GM19025 (cell line): ENCODE measurements at regions not wholly inside any gene's neighbourhood (a gene's known extent, or its start where the extent isn't known, plus 50 kb on each side); places are given as distances from the start of the nearest gene placed in this dataset.

Source experiments
- ATAC-seq: cut with Tn5 transposase; IDR thresholded peaks from one replicate; pipeline ENCODE4 v1.9.1; 2021; ENCODE audit warnings: mild to moderate bottlenecking, low read depth, moderate library complexity; ENCODE audit not compliant: unreplicated experiment

DNA sequence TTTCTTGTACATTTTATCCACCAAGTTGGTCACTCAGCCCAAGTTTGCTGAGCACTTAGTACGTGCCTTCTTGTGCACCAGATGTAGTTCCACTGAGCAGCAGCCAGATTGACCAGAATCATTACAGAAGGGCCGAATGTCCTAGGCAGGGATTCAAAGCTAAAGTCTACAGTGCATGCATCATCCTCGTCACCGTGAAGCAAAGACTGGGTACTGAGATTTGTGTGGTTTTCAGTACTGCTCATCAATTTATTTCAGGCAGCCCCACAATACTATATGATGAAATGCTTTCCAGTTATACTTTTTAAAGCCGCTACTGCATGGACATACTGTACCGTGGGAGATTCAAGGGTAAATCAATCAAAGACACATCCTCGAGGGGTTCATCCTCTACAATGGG is 227.0 kb downstream of the ARRDC4 start:
- ATAC-seq, result no peak

DNA sequence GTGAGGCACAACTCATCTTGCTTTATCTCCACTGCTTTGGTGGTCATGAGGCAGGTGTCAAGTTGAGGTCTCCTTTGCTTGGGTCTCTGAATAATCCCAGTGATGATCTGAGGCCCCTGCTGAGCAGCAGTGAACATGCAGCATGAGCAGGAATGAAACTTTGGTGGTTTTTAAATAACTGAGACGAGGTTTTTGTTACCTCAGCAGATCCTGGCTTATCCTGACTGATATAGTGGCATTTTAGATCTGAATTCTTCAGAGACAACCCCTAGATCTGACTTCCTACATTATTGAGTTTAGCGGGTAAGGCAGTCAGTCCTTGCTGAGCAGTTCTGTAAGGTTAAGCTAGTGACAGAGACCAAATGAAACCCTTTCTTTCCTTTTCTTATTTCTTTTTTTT is 230.4 kb downstream of the ARRDC4 start:
- ATAC-seq, result no peak

DNA sequence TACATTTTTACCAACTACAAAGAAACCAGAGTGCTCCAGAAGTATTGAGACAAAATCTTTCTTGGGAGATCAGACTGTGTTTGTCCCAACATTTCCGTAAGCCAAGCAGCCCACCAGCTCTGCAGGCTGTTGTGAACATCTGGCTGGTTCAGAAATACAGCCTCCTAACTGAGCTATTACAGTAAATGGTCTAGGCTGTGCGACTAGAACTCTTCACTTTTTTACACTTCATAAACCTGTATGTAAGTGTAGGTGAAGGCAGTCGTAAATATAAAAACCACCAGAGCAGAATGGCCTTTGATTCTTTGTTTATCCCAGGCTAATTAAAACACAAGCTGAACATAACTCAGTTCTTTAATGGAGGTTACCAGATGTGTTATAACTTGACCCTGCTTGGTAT is 235.3 kb downstream of the ARRDC4 start:
- ATAC-seq, result no peak

DNA sequence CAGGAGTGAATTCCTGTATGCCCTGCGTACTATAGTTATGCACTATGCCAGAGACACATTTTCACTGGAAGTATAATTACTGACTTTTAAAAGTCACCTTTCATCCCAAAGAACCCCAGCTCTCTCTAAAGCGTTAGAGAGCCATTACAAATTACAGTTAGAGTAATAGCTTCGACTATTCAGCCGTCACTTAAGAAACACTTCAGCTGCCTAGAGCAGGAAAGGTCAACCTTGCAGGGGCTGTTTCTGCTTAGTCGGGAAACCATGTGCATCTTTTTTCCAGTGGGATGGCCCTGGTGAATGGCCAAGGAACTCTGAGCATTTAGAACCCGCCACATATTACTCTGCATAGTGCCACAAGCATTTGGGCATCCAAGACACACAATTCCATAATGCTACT is 235.9 kb downstream of the ARRDC4 start:
- ATAC-seq, result no peak

DNA sequence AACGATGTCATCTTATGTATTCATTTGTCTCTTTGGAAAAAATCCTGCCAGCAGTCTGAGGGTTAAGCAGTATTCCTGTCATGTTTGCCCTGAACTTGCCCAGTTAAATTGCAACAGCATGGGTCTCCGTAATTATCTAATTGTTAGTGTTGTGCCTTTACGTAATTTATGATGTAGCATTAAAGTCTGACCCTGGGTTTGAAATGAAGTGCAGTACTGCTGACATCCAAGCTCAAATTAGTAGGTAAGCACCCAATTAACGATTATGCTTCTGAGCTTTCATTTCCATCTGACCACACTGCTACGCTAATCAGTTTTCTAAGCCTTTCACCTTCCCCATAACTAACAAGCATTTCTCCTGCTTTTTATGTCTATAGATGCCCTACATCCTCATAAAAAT is 241.8 kb downstream of the ARRDC4 start:
- ATAC-seq, result no peak

DNA sequence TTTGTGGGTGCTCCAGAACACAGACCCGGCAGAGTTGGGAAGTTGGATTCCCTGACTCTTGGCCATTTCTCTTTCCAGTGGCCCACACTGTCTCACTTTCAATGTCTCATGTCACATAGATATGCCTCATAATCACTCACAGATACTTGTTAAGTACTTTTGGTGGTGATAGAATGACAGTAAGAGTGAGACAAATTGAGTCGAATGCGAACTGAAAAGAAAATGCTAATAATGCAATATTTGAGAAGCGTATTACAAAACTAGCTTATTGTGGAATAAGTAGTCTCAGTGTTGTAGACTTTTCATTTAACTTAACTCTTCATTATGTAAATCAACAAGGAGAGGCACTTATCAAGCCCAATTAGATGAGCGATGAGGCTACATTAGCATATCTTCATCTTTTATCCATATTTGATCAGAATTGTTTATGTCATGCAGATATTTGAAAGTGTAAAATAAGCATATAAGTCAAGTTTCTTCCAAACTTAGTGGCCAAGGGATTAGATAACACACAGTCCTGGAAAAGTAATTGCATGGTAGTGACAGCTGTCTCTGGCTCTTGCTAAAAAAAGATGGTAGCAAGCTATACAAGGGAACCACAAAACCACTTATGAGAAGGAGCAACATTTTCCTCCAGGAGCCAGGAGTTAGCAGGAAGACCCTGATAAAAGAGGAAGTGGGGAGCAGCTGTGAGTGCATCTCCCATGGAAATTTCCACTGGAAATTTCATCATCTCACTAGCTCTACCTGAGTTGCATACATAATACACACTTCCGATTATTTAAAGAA is 243.6 kb downstream of the ARRDC4 start:
- ATAC-seq, result no peak

DNA sequence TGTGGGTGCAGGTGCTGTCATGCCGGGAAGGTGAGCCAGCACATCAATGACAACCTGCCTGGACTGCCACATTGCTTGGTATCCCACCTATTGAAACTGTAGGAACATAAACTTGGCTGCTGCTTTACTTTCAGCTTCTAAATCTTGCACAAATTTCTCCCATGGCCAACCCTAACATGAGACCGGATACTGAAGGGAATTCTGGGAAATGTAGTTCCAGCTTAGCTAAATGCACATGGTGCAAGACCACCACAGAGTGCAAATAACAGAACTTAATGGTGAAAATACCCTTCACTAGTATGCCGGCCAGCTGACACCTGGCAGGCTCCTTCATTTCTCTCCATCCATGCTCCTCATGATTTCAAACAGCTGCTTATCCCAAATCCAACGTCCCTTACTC is 247.4 kb downstream of the ARRDC4 start:
- no peak for ATAC-seq

DNA sequence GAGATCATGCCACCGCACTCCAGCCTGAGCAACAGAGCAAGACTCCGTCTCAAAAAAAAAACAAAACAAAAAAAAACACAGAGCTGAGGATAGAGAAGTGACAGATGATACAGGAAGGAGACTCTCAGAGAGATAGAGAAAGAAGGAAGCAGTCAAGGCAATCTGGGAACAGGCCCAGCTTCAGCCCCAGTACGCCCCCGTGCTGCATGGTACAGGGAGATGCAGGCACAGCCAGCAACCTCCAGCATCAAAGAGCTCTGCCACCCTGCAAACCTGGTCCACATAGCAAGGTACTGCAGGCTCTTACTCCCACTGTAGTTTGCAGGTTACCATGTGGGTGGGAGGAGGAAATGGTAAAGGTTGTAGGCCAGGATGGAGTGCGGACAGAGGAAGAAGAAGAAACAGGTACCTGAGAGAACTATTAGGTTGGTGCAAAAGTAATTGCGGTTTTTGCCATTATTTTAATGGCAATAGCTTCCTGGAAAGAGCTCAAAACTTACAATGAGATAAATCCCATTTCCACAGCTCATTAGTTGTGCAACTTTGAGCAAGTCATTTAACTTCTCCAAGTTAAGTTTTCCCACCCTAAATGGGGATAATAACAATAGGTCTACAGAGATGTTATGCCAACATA is 253.0 kb downstream of the ARRDC4 start:
- no peak for ATAC-seq

DNA sequence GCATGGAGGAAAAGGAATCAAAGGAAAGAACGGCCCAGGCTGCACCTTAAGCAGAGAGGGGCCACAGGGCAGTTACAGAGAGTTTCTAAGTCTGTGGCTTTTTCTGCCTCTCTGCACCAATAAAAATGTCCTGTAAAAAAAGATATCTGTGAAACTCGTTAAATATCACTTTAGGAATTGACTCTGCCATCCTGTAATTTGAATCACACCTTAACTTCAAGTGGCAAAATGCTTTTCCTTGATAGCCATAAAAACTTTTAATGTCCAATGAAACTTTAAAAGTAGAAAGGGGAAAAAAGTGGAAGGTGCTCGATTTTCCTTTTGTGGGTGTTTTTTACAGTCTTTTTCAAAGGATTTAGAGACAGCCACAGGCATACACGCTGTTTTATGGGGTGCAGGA is 255.7 kb downstream of the ARRDC4 start:
- no peak for ATAC-seq

DNA sequence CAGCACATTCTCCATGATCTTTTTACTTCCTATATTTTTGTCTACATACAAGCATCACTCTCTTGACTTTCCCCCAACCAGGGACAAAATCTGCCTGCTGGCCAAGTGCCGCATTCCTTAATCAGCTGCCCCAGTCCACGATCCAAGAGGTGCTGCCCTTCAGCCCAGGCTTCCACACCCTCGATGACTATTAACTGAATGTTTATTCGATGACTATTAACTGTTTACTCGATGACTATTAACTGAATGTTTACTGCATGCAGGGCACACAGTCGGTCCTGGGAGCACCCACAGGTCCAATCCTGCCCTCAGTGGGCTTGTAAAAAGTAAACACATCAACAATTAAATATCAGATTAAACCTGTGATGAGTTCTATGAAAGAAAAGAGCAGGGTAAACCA is 256.9 kb downstream of the ARRDC4 start:
- no peak for ATAC-seq

DNA sequence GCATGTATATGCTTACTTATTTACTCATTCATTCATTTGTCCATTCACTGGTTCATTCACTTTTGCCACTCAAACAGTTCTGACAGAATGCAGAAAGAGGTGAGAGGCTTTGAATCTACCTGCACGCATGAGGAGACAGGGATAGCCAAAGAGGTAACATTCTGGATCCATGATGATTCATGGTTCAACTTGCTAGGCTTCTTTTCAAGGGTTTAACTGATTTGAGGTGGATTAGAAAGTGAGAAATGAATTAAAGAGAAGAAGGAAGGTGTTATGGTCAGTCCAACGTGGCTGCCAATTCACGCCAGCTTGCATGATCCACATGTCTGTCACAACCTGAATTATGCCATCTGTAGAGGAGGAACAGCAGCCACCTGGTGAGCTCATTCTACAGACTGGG is 260.6 kb downstream of the ARRDC4 start:
- no peak for ATAC-seq

DNA sequence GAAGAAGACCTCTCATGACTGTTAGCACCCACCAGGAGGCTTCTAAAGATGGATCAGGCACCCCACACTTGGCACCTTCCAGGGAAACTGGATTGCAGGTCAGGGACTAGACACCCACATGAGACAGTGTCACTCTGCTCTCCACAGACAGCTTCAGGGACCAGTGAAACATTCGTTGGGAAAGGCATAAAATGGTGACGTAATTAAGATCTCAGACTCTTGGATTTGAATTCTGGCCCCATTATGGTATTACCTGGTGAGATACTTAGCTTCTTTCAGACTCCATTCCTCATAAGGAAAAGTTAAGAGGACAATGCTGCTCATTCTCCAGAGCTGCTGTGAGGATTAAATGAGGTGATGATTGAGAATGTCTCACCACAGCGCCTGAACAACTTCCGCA is 261.1 kb downstream of the ARRDC4 start:
- ATAC-seq, result no peak

DNA sequence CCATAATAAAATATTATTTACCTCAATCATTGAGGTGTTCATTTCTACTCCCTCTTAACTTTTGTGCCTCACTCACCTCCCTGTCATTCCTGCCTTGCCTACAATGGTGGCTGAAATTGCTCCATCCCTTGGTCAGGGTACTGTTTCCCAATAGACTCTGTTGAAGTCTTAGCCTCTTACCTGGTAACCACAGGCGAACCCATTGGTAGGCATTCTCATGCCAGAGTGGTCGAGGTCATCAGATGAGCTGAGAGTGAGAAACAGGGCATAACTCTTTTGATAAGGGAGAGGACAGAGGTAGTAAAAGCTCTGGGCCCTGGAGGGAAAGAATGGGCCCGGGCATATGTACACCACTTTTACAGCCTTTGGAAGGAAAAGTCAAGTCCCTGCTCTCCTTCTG is 265.6 kb downstream of the ARRDC4 start:
- no peak for ATAC-seq

DNA sequence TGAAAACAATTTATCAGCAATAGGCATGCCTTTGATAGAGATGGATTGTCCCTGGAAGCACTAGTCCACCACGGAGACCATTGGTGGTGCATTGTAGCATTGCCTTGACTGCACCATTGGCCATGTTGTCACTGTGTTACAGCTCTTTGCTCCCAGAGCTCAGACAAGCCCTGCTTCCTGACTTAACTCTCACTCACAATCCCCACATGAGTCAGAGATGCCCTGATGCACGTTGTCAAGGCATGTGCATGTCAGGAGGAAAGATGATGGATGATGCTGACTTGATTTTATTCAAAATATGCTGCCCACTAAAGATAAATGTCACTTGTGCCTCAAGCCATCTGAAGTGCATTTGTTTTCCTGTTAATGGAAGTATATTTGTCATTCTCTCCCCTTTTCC is 266.1 kb downstream of the ARRDC4 start:
- no peak for ATAC-seq

DNA sequence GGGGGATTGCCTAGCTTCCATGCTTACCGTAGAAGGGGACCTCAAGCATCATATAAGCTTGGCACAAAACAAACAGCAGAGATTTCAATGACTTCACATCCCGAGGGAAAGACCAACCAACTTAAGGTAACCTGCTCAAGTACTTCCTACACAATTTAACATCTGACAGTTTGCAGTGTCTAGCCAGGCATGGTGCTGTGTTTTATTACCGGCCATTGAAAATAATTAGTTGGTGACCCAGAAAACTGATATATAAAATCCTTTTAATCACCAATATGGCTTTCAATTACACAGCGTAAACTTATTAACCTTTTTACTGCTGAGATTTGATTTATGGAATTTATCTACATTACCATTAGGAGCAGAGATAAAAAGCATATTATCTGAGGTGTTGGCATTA is 268.3 kb downstream of the ARRDC4 start:
- ATAC-seq, result no peak

DNA sequence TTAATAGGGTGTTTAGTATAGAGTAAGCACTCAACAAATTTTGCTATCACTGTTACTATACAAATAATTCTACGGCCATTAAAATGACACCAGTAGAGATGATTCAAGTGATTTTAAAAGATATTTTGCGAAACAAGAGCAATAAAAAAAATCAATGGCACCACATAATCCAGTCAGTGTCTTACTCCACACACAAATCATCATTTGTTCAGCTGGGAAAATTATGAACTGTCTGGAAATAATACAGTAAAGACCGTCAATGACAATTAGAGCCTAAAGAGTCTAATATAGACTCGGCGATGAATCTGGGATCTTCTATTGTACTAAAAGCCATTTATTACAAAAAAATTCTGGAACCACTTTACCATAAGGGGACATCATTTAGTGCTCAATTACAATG is 270.5 kb downstream of the ARRDC4 start:
- no peak for ATAC-seq

DNA sequence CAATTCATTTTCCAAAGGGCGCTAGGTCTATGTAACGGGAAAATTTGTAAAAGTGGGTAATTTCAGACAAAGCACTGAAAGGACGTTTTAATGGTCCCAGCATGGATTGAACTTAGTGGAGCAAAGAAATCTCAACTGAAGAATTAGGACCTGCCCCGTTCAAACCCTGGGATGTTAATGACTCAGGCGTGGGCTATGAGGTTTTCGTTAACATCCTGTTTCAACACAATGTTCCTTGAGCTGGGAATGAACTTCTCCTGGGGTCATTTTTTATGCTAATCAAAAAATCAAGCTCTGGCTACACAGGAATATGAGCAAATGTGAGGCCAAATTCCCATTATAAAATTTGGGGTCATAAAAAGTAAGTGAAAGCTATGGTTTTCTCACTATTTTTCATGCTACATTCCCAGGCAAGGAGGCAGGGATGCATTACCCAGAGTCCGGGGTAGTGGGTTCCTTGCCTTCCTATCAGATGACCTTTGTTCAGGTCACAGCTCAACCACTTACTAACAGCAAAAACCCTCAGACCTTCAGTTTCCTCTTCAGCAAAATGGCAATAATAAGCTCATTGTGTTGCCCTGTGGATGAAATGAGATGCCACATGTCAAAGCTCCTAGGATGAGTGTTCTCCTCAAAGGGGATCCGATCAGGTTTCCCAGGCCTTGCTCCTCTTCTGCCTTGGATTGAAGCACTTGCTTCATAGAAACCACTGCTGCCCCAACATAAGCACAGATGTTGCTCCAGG is 271.4 kb downstream of the ARRDC4 start:
- ATAC-seq, result no peak

DNA sequence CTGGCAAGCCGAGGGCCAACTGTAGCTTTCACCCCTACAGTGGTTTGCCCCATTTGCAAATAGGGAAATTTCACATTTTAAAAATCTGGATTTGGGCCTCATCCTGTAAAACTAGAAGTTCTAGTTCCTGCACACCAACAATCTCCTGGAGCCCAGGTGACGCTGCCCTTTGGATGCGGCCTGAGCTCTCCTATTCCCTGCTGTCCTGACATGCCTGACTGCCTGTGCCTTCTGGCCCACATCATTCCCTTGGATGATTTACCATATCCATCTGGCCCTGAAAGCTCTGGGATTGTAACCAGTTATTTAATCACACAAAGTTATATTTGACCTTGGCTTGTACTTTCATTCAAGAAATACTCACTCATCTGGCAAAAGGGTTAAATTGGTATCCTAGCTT is 272.3 kb downstream of the ARRDC4 start:
- ATAC-seq, result no peak

DNA sequence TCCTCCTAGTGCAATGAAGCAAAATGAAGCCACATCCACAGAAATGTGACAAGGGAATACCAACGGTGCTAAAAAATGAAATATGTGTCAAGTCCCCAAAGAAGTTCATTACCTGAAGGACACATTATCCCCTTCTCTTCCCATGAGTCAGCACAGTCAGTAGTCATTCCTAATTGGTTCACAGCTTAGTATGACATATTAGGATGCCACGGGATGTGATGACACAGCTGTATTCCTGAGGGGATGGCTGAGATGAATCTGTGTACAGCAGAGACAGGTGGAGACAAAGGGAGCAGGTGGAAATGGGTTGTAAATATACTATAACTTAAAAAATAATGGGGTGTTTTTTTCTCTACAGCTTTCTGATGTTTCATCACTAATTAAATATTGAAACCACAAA is 273.4 kb downstream of the ARRDC4 start:
- ATAC-seq, result no peak

DNA sequence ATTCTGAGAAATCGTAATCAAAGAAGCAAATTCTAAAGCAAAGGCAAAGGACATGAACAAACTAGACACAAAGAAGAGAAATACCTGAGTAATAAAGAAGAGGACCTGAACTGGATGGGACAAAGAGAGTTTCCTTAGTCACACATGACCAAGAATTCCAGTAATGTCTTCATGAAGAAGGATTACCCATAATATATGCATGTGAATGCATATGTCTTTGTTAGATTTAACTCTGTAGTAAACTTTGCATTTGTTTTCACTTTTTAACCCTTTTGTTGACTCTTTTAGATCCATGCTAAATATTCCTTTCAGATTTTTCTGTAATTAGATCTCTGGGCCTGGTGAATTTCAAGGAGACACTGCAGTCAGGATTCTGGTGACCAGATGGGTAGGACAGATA is 279.8 kb downstream of the ARRDC4 start:
- ATAC-seq, result no peak

DNA sequence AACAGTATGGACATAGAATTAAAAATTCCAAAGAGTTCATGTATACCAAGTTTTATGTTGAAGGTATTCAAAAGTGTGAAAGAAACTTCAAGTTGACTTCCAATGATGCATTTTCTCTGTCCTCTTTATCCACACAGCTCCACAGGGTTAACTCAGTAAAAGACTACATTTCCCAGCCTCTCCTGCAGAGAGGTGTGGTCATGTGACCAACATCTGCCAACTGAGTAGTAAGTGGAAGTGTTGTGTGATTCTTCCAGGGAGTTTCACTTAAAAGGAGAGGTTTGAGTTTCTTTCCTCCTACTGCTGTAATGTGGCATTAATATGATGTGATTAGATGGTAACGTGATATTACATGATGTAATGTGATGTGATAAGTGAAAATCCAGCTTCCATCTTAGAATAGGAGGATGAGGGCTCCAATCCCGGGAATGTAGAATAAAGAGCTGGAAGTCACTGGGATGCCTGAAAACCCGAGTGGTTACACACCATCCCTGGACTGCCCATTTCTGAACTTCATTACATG is 280.6 kb downstream of the ARRDC4 start:
- ATAC-seq, result no peak

DNA sequence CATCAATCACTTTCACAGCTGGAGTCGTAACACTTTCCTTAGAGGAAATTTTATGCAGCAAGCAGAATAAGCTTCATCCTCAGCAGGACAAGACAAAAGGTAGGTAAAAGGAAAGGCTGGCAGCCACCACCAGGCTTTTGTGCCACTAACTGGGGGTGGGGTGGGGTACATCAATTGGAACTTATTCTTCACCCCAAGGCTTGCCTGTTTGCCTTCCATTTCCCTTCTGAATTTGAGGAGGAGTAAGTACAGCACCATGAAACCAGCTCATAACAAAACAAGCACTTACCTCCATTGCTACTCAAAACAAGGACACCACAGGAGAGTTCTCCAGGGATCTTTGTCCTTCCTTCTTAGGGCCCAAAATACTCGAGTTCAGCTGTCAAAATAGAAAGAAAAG is 296.8 kb downstream of the ARRDC4 start:
- no peak for ATAC-seq
